ENCODE measurements at regions not wholly inside any gene's neighbourhood (a gene's known extent, or its start where the extent isn't known, plus 50 kb on each side); places are given as distances from the start of the nearest gene placed in this dataset.

DNA sequence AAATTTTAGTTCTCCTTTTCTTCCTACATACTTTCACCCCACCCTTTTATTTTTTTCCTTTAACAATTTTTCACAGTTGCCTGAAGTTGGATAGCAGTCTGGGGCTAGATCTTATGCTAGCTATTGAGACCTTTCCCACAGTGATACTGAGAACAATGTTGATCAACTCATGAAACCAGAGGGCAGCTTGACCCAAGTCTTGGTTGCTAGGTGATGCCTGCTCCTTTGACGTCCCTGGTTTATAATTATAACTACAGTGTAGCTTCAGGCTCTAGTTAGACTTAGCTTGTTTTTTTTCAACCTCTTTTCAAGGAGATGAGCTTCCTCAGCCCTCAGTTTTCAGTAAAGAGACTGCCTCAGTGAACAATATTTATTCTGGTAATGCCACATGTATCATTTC, 648.5 kb downstream of the IRS1 start:
- TF ChIP-seq CTCF (conservative IDR thresholded peaks at IDR 0.05) = no peak
- TF ChIP-seq ZFX (IDR thresholded peaks at IDR 0.05) = no peak
